Endothelial cell of umbilical vein (primary cell): ENCODE measurements at regions not wholly inside any gene's neighbourhood (a gene's known extent, or its start where the extent isn't known, plus 50 kb on each side); places are given as distances from the start of the nearest gene placed in this dataset.

Experiments
- BruUV-seq: library from RNA; stranded (reverse); fragments of 400-500 nt; replicated peaks from 2 replicates; lab custom pipeline; 2021; lab: Mats Ljungman, UMichigan
- CTCF ChIA-PET: fragments of 300-600, 350-600 bp; sonication (Branson Sonifier 250); formaldehyde crosslinking; loops from one replicate; lab custom pipeline; 2021; ENCODE audit warnings: antibody characterized with exemption, inconsistent platforms; lab: Charles Lee
- POLR2A ChIA-PET: fragments of 300-600, 350-600 bp; sonication (Branson Sonifier 250); formaldehyde crosslinking; loops from one replicate; lab custom pipeline; 2021; ENCODE audit warnings: antibody characterized with exemption, inconsistent platforms; lab: Charles Lee
- DNase-seq: peaks from one replicate; pipeline ENCODE4 v3.0.0-alpha.2; 2011; ENCODE audit warnings: low read depth, low spot score
- FAIRE-seq: peaks from 2 replicates; lab custom pipeline; 2011; peaks lifted over from hg19 to GRCh38; lab: Jason Lieb, UNC
- H2AFZ ChIP-seq: 2 replicates; pipeline ENCODE4 v1.6.0; 2012; ENCODE audit warnings: low read depth, low read length, control low read depth, inconsistent platforms
- H3K27ac ChIP-seq: 2 replicates; pipeline ENCODE4 v1.5.1; 2011; ENCODE audit warnings: low read depth, mild to moderate bottlenecking, control low read depth, low read length, moderate library complexity; ENCODE audit not compliant: insufficient read depth
- H3K27me3 ChIP-seq, 2 experiments: 2 replicates each; pipeline versions ENCODE4 v1.6.0 to v1.6.1; 2011; ENCODE audit warnings: low read length in 2 of 2, mixed read lengths in 1 of 2; ENCODE audit not compliant: control insufficient read depth in 2 of 2, insufficient read depth in 2 of 2
- H3K36me3 ChIP-seq, 2 experiments: 2 replicates in 1 of 2; 3 replicates in 1 of 2; pipeline ENCODE4 v1.5.1; 2011; ENCODE audit warnings: low read length in 2 of 2, mild to moderate bottlenecking in 1 of 2, moderate library complexity in 1 of 2; ENCODE audit not compliant: control insufficient read depth in 2 of 2, insufficient read depth in 2 of 2; ENCODE audit errors: extremely low read depth in 1 of 2
- H3K4me1 ChIP-seq: 3 replicates; pipeline ENCODE4 v1.5.1; 2011; ENCODE audit warnings: mild to moderate bottlenecking, low read length; ENCODE audit not compliant: control insufficient read depth, insufficient read depth; ENCODE audit errors: extremely low read depth
- H3K4me2 ChIP-seq: 2 replicates; pipeline ENCODE4 v1.6.1; 2011; ENCODE audit warnings: low read length, control low read depth, mixed read lengths; ENCODE audit not compliant: insufficient read depth
- H3K4me3 ChIP-seq, 3 experiments: fragments of 200-600 bp in 1 of 3; sonication (generic), shearing (Covaris generic) in 1 of 3; replicated peaks in 1 of 3; 2 replicates each; pipeline ENCODE4 v1.5.1; 2011 to 2016; ENCODE audit warnings: control low read depth in 3 of 3, low read length in 3 of 3, mild to moderate bottlenecking in 2 of 3, inconsistent platforms in 1 of 3, low read depth in 1 of 3, moderate library complexity in 1 of 3; ENCODE audit not compliant: insufficient read depth in 1 of 3
- H3K79me2 ChIP-seq: 2 replicates; pipeline ENCODE4 v1.6.0; 2012; ENCODE audit warnings: low read length, inconsistent platforms; ENCODE audit not compliant: control insufficient read depth, insufficient read depth
- H3K9ac ChIP-seq: replicated peaks from 2 replicates; pipeline ENCODE3; 2011; ENCODE audit warnings: low read length, control low read depth; ENCODE audit not compliant: insufficient read depth; ENCODE audit errors: extremely low read depth
- H3K9me1 ChIP-seq: replicated peaks from 3 replicates; pipeline ENCODE4 v1.6.0; 2011; ENCODE audit warnings: mild to moderate bottlenecking, low read length; ENCODE audit not compliant: control insufficient read depth, insufficient read depth; ENCODE audit errors: extremely low read depth
- H3K9me3 ChIP-seq: replicated peaks from 2 replicates; pipeline ENCODE4 v1.5.1; 2012; ENCODE audit warnings: low read length, inconsistent platforms; ENCODE audit not compliant: control insufficient read depth, insufficient read depth
- H4K20me1 ChIP-seq: replicated peaks from 2 replicates; pipeline ENCODE3; 2011; ENCODE audit warnings: mild to moderate bottlenecking, low read length; ENCODE audit not compliant: control insufficient read depth, insufficient read depth; ENCODE audit errors: extremely low read depth
- CTCF ChIP-seq, 2 donors: IDR thresholded peaks; 1 replicate in 1 of 2; 2 replicates in 1 of 2; pipeline ENCODE4 v1.5.1; 2011; ENCODE audit warnings: low read length in 2 of 2, mild to moderate bottlenecking in 2 of 2, moderate library complexity in 2 of 2, control low read depth in 1 of 2, inconsistent platforms in 1 of 2, low read depth in 1 of 2; ENCODE audit not compliant: insufficient read depth in 1 of 2; ENCODE audit errors: extremely low read depth in 1 of 2
- EZH2 ChIP-seq: IDR thresholded peaks from 2 replicates; pipeline ENCODE4 v1.6.1; 2012; ENCODE audit warnings: borderline replicate concordance, low read depth, mild to moderate bottlenecking, moderate library complexity, low read length, inconsistent platforms; ENCODE audit not compliant: severe bottlenecking
- FOS ChIP-seq: IDR thresholded peaks from 2 replicates; pipeline ENCODE4 v1.6.1; 2011; ENCODE audit warnings: mild to moderate bottlenecking, low read length, moderate library complexity, borderline replicate concordance; ENCODE audit not compliant: insufficient read depth
- GATA2 ChIP-seq: IDR thresholded peaks from 2 replicates; pipeline ENCODE4 v1.7.0; 2011; ENCODE audit warnings: low read depth, mild to moderate bottlenecking, moderate library complexity, mixed read lengths, low read length; ENCODE audit not compliant: insufficient read length, insufficient read depth
- JUN ChIP-seq: IDR thresholded peaks from 2 replicates; pipeline ENCODE4 v1.6.1; 2011; ENCODE audit warnings: borderline replicate concordance, low read depth; ENCODE audit not compliant: insufficient read length, insufficient read depth
- MYC ChIP-seq: IDR thresholded peaks from one replicate; pipeline ENCODE4 v1.6.1; 2011; ENCODE audit warnings: mild to moderate bottlenecking, low read depth, low read length
- POLR2A ChIP-seq: IDR thresholded peaks from 2 replicates; pipeline ENCODE4 v1.6.1; 2012; ENCODE audit warnings: low read depth, mild to moderate bottlenecking, control low read depth, low read length
- POLR2AphosphoS5 ChIP-seq: IDR thresholded peaks from 2 replicates; pipeline ENCODE4 v1.6.1; 2012; ENCODE audit warnings: low read depth, mild to moderate bottlenecking, control low read depth, low read length, moderate library complexity; ENCODE audit not compliant: insufficient read depth
- dilution Hi-C: fragments of 300-500 bp; cut with MboI; formaldehyde crosslinking; loops from one replicate; pipeline ENCODE4 v1.15.0; 2019; ENCODE audit warnings: low sequenced_read_pairs; ENCODE audit not compliant: extremely low pct_ligation_motif_present
- intact Hi-C: fragments of 100-400 bp; cut with micrococcal nuclease; formaldehyde crosslinking; loops from one replicate; pipeline ENCODE4 v1.10.0; 2022
- TF ChIP-seq, protein P1 (sequence below): IDR thresholded peaks from 2 replicates; pipeline ENCODE4 v1.6.1; 2011; ENCODE audit not compliant: insufficient read depth, insufficient read length

DNA sequence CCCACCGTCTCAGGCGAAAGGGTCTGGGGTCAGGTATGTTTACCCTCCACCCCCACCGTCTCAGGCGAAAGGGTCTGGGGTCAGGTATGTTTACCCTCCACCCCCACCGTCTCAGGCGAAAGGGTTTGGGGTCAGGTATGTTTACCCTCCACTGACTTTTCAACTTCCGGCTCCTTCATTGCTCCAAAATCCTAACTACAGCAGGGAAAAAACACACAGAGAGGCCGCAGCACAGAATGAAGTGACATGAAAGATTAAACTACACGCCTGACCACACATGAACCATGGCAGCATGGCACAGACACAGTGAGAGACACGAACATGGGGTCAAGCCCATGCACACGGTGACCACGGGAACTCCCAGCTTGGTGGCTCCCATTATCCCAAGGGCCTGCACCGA lies 634.9 kb upstream of the B3GAT1 start:
- Histone ChIP-seq H2AFZ (no peak overlapping the region), H3K9me1 (no peaks in the 10 kb centered on the region), H3K4me3 (no peak overlapping the region), H3K27me3 (no peaks in the 10 kb centered on the region), H3K36me3 (no peaks in the 10 kb centered on the region), H3K4me2 (no peak overlapping the region), H3K4me1 (no peaks in the 10 kb centered on the region), H3K9me3 (no peaks in the 10 kb centered on the region), H3K27ac (no peak overlapping the region), H4K20me1 (no peaks in the 10 kb centered on the region), H3K9ac (no peak overlapping the region), H3K79me2 (no peaks in the 10 kb centered on the region)
- ChIA-PET CTCF (no interaction called here), POLR2A (no interaction called here)
- no TSS peak for BruUV-seq
- intact Hi-C loops (no loop called here), dilution Hi-C loops (no loop called here)
- FAIRE-seq (no peak), DNase-seq (no peak)
- no peak for TF ChIP-seq MYC
- TF ChIP-seq EZH2: no peak

- ChIA-PET POLR2A (no interaction called here), CTCF (no interaction called here)
- no TSS peak for BruUV-seq
- DNase-seq (no peak), FAIRE-seq (no peak)
- intact Hi-C loops (no loop called here), dilution Hi-C loops (no loop called here)
- Histone ChIP-seq H3K9me1 (no peaks in the 10 kb centered on the region), H3K9me3 (no peaks in the 10 kb centered on the region), H3K27me3 (no peaks in the 10 kb centered on the region), H3K4me1 (no peaks in the 10 kb centered on the region), H3K79me2 (no peaks in the 10 kb centered on the region), H3K4me3 (no peak overlapping the region), H3K9ac (no peak overlapping the region), H2AFZ (no peak overlapping the region), H4K20me1 (no peaks in the 10 kb centered on the region), H3K36me3 (no peaks in the 10 kb centered on the region), H3K4me2 (no peak overlapping the region), H3K27ac (no peak overlapping the region)
- no peak for TF ChIP-seq EZH2
- TF ChIP-seq, protein P1, sequence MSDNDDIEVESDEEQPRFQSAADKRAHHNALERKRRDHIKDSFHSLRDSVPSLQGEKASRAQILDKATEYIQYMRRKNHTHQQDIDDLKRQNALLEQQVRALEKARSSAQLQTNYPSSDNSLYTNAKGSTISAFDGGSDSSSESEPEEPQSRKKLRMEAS: no peak
- no peak for TF ChIP-seq MYC
- no peak for TF ChIP-seq POLR2A
- TF ChIP-seq CTCF (IDR thresholded peaks at IDR 0.05; ENCODE audit: extremely low read depth in 1 of 2, insufficient read depth in 1 of 2, low read depth in 1 of 2, low read length in 2 of 2): no peak
- no peak for TF ChIP-seq POLR2AphosphoS5
- TF ChIP-seq FOS: no peak
- no peak for TF ChIP-seq JUN
- no peak for TF ChIP-seq GATA2
Observed at GRCh38 chr11:135046556-135046955, 634.5 kb upstream of the B3GAT1 start.
